Right renal cortex interstitium (tissue), 3 donors: ENCODE measurements at regions not wholly inside any gene's neighbourhood (a gene's known extent, or its start where the extent isn't known, plus 50 kb on each side); places are given as distances from the start of the nearest gene placed in this dataset.

Experiments
- DNase-seq, 3 donors: peaks; one replicate each; pipeline ENCODE4 v3.0.0-alpha.2; 2013; ENCODE audit warnings: low read depth in 3 of 3, low spot score in 2 of 3

DNA sequence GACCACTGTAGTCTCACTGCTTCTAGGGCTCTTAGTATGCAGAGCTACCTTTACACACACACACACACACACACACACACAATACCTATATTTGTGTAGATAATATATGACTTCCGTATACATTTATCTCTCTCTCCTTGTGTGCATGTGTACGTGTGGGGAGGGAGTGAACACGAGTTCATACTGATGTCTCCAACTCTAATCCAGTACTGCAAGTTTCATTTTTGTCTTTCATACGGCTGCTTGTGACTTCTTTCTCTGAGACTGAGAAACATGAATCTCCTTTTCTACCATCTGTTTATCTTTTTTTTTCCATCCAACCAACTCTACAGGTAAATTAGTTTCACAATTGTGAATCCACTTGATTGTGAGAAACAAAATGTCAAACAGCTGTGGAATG is 1229.5 kb upstream of the AGA start:
- no peak for DNase-seq

DNA sequence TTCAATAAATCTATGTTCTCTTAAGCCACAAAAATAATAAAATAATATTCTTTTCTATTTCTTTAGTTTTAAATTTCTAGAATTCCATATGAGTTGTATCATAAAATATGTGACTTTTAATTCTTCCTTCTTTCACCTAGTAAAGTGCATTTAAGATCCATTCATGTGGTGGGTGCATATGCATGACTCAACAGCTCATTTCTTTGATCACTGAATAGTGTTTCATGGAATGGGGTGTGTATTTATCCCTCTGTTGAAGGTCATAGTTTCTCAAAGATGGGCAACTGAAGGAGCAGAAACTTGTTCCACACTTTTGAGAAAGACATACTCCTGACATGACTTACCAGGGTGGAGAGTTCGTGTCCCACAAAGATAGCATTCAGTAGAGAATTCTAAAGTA is 1230.3 kb upstream of the AGA start:
- DNase-seq, result no peak

DNA sequence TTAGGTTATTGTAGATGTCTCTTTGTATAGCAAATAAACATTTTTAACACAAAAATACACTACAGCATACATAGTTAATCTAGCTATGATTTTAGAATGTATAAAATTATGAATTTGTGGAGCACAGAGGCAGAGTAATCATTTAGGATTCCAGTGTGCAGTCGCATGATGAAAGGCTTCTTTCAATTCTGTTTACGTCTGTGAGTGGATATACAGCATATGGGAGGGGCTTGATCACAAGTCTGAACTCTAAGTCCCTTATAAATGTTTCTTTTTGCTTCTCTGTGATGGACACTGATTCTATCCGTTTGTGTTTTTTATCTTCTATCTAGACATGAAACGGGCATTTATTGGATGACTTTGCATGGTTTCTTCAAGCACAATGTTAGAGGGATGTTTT is 1239.6 kb upstream of the AGA start:
- DNase-seq, result no peak

DNA sequence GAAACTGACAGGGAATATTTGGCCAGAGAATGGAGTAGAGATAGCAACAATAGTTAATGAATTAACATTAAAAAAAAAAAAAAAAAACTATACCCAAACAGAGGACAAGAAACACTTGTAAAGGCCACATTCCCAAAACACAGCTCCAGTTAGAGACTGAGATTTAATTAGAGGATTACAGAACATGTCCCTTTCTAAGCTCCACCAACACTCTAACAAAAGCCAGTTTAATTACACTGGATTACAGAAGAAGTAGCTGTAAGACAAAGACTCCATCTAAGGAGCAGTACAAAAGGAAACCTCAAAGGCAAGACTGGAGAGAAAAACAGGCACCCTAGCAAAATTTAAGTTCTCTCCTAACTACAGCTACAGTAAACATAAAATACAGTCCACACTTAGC is 1247.7 kb upstream of the AGA start:
- DNase-seq, result no peak

DNA sequence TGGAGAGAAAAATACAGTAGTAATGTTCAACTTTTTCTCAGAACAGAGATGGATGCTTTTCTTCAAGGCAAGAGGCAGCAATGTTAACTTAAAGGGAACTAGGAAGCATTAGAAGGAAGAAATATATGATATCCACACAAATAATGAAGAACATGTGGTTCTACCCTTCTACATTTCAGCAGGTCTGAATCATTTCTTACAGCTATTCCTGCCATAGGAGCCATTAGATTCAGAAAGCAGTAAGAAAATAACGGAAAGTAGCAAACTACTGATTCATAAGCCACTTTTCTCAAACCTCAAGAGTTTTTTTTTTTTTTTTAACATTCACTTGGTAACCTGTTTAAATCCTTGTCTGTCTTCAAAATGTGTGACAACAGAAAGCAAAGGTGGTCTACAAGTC is 1251.6 kb upstream of the AGA start:
- DNase-seq, result no peak

DNA sequence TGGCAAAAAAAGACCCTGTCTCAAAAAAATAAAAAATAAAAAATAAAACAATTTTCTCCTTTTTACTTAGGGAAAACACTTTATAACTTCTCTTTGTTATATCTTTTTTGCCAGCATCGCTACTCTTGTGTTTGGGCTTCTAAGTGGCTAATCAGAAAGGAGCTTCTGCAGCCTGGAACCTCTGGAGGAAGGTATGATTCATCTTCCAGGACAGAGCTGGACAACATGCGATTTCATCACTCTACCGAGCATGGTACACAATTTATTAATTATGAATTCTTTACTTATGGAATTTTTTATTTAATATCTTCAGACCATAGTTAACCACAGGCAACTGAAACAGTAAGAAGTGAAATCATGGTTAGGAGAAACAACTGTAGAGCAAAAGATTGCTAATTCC is 1254.3 kb upstream of the AGA start:
- DNase-seq, result no peak

DNA sequence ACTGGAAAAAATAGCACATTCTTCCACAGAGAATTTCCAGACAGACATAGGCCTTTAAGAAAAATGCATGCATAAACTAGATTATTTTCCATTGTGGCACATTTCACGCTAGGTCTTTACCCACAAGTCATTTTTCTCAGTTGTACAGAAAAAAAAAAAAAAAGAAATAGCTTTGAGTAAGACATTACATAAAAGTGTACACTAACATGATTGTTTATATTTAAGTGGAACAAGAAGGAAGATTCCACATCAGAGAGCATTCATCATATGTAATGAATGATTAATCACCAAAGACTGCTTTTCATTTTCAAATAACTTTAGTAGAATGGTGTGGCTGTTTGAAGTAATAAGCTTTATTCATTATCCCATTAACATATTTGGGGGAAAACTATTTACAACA is 1270.2 kb upstream of the AGA start:
- no peak for DNase-seq

DNA sequence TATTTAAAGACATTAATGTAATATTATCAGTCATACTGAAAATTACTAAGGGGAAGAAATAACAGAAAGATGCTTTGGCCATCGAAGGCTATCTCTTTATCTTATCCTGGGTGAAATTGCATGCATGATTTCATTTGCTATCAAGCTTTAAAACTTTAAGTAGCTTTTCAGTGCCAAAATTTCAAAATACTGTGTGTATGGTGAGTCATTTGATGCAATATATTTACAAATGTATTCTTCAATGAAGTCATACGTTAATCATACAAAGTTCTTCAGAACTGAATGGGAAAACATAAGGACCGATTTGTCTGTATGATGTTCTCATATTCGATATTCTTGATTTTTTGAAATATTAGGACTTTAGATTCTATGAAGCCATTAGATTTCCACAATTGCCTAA is 1295.8 kb upstream of the AGA start:
- no peak for DNase-seq

DNA sequence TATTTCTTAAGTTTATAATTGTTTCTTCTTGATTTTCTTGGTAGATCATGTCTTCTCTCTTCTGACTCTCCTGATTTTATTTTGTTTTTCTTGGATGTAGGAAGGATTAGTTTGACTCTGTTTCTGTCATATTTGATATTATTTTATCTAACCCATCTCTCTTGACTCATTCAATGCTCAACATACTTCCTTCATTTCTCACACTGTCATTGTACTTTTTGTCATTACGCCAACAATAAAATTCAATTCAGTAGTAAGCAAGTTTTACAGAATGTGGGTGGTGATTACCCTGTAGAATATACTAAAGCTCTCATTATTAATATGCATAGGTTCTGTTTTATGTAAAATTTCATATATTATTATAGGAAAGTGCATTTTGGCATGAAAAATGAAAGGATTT is 1303.0 kb upstream of the AGA start:
- DNase-seq, result no peak

DNA sequence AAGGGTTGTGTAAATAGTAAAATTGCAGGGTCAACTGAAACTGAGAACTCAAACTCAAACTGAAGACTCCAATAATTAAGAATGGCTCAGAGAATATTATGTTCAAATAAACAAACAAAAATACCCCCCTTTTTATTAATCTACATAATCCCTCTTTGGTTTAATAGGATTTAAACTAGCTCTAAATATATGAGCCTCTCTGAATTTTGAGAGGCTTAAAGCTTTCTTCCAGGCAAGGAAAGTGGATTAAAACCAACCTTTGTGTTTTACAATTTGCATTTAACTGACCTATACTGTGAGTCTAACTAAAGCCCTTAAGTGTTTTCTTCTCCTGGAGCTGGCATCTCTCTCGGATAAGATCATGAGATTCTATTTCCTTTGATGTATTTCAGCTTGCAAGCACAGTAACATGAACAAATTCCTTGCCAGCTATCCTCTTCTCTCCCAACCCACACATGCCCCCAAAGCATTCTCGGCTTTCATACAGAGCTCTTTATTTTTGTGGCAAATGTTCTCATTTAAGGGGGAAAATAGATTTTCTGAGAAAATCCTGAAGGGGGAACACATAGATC is 1310.8 kb upstream of the AGA start:
- DNase-seq, result peak in 1 of 3 donors; percentile 4

DNA sequence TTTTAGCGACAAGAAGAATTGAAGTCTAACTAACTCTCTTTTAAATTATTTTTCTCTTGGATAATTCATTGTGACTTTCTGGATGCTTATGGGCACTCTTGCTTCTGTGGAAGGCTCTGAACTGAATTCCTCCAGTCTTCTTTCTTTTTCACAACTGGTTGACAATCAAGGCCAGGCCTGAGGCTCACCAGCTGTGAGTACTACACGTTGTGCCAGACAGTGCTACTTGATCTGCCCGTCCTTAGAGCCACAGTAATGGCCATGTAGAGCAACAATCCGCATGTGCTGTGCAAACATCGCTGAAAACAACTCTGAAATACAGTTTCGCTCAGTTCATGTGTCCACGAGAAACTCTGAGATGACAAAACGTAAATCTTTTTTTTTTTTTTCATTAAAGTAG is 1336.3 kb upstream of the AGA start:
- no peak for DNase-seq

DNA sequence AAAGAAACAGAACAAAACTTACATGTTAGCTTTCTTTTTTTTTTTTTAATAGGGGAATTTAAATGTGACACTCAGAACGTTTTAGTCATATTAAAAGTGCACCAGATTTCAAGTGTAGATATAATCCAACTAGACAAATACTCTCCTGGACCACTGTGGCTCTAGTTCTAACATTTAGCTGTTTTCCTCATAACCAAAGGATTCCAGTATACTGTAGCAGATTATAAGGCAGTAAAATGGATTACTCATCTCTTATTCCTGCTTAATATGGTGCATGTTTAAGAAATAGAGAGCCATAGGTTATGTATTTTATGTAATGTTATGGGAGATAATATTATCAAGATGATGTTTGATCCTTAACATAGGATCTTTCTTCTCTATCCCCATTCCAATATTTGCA is 1339.5 kb upstream of the AGA start:
- DNase-seq, result no peak

DNA sequence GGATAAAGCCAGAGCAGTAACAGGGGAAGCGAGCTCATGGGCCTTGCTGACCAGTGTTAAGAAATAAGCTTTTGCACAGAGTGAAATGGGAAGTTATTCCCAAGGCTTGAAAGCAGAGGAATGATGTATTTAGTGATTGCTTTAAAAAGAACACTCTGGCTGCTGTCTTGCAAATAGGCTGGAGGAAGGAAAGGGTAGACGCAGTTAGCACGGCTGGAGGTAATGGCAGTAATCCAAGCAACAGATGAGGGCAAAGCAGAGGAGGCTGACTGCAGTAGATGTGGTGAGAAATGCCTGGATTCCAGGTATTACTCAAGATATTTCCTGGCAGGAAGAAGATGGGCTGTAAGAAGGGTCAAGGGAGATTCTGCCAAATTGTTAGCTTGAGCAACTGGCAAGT is 1342.3 kb upstream of the AGA start:
- no peak for DNase-seq

DNA sequence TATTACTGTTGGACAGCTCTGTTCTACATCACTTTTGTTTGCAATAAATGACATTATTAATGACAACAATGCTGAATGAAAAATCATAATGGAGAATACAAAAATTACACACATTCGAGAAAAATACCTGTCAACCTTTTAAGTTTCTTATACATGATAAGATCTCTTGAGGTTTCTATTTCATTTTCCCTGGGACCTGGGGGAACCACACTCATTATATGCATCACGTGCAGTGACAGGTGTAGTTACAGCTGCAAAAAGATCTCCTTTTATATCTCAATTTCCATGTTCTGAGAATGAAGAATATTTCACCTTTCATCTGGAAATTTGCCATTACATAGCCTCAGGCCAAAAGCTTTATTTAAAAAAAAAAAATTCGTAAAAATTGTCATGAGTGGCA is 1347.0 kb upstream of the AGA start:
- DNase-seq, result no peak

DNA sequence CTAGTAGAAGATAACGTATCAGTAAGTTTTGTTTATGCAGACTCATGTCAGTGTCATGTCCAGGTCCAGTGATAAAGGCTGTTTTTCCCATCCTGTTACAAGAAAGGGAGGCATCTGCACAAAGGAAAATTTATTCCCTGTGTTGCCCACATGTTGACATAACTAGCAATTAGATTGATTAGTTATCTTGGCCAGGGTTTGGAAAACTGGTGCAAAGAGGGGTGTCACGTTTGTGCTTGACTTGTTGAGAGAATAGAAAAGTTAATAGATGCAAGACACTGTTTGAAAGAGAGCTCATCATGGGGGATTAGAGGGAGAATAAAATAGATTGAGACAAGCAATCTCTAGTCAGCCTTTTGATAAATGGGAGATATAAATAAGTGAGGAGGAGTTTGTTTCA is 1357.0 kb upstream of the AGA start:
- DNase-seq, result no peak

DNA sequence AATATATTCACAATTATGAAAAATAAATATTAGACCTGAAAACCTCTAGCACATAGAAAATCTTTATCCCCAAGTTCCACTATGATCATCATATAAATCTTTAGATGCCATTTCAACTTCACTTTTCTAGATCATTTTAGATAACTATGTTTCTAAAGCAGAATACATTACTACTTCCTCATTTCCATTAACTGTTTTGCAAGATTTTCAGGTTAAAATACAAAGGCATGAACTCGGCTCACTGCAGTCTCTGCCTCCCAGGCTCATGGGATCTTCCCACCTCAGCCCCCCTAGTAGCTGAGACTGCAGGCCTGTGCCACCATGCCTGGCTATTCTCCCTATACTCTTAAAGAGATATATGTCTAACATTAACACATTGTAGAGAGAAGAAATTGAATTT is 1365.9 kb upstream of the AGA start:
- no peak for DNase-seq

DNA sequence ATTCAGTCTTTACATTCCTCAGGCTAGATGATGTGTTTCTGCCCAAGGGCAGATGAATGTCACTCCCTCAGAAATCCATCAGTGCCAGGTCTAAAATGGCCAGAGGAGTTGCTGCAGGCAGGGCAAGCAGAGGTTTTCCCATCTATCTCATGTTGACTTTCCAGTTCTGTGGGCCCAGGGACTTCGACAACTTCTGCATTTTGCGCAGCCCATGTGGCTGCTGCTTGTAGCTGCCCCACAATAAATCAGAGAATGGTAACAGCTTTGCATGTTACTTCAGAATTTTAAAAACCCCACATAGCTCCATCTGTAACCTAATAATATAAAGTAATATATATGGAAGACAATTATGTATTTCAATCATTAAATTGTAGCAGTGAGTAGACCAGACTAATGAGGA is 1367.7 kb upstream of the AGA start:
- no peak for DNase-seq

DNA sequence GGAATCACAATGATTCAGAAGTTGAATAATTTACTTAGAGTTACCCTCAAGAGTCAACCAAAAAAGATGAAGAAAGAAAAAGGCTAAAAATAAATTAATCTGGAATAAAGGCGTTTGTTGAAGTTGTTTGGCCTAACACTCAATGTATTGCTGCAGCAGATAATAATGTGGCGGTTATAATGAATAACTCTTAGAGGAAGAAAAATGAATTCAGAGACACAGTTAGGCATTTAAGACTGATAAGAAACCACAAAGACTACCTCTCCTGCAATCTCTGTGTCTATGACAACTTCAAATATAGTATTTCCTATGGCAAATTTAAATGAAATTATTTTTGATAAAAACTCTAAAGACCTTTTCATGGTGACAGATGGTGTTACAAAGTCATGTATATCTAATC is 1369.1 kb upstream of the AGA start:
- DNase-seq, result no peak

DNA sequence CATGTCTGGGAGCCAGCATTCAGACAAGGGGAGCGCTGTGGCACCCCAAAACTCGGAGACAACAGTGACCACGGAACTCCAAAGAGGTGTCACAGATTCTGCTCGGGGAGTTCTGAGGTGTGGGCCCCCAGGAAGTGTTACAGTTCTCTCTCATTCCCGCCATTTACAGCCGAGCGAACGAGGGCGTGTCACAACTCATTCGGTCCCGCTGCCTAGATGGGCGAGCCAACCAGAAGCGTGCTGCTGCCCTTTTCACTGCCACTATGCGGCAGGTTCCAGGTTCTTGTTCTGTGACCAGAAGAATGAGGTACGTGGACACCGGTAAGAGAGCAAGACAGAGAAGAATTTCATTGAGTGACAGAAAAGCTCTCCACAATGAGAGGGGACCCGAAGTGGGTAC is 1370.6 kb upstream of the AGA start:
- DNase-seq, result no peak

DNA sequence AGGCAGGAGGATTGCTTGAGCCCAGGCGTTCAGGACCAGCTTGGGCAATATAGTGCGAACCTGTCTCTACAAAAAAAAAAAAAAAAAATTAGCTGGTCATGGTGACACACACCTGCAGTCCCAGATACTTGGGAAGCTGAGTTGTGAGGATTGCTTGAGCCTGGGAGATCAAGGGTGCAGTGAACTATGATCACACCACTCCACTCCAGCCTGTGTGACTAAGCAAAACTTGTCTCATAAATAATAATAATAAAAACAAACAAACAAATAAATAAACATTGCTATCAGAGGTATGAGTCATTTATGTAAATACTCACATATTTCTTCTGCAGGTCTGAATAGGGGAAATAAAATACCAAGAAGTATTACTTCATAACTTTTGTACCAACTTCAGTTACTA is 1372.7 kb upstream of the AGA start:
- DNase-seq, result no peak

DNA sequence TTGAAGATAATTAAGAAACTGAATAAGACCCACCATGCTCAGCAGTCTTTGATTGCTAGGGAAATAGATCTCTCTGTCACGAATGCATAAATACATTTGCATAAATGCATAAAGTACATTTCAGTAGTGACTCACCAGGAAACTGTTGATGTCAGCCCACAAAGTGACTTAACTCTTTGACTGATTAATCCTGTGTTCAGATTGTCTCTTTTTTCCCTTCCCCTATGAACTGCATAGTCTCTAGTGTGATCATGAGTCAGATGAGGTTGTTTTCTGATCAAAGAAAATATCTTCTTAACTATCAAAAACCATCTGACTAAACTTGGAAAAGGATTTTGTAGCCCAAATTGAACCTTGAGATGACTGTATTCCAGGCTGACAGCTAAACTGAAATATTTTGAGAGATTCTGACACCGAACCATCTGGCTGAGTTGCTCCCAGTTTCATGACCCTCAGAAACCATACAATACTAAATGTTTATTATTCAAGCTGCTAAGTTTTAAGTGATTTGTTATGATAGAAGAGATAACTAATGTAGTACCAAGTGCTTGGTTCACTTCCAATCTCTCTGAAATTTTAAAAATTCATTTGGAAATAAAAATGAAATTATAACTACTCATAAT is 1381.5 kb upstream of the AGA start:
- no peak for DNase-seq

DNA sequence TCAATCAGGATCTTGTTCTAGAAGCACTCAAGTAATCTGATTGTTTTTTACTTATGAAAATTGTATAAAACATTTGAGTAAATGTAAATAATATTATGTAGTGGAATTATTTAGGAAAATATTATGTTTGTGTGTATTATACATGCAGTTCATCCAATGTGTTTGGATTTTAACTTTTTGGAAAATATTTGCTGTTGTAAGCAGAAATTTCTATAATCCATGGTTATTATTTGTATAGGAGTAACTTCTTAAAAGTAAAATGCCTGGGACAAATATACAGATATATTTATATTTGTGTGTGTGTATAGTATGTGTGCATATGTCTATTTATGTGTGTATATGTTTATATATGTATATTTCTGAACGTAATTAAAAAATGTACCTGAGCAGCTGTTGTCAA is 1394.6 kb upstream of the AGA start:
- no peak for DNase-seq

DNA sequence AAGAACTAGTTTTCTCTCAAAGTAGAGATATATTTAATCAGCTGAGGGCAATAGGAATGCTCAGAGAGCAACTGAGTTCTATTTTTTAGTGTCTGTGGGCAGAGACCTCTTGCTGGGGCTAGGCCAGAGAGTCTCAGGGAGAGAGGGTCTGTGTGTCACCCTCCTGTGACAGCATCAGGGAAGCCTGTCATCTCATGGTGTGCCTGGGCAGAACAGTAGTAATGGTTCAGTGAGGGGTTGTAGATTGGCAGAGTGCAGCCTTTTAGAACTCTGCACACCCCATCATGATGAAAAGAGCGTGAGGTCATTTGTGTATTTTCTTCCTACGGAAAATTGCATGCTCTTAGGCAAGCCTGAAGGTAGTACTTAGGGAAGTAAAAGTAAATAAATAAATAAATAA is 1396.5 kb upstream of the AGA start:
- no peak for DNase-seq
